PC-3 (cell line): ENCODE measurements at regions not wholly inside any gene's neighbourhood (a gene's known extent, or its start where the extent isn't known, plus 50 kb on each side); places are given as distances from the start of the nearest gene placed in this dataset.

Source experiments
- ATAC-seq: fragments of 200-7000 bp; cut with Tn5 transposase; 2 replicates; pipeline ENCODE4 v1.9.1; 2020; ENCODE audit warnings: mild to moderate bottlenecking, moderate library complexity
- BruUV-seq: library from RNA; stranded (reverse); fragments of 400-500 nt; replicated peaks from 2 replicates; lab custom pipeline; 2021; lab: Mats Ljungman, UMichigan
- CTCF ChIA-PET: fragments of 300-600 bp; sonication (Branson Sonifier 250); formaldehyde crosslinking; loops from one replicate; lab custom pipeline; 2022; ENCODE audit warnings: antibody characterized with exemption; lab: Charles Lee
- POLR2A ChIA-PET: fragments of 300-600 bp; sonication (Branson Sonifier 250); formaldehyde crosslinking; loops from one replicate; lab custom pipeline; 2022; ENCODE audit warnings: antibody characterized with exemption; ENCODE audit not compliant: unreplicated experiment; lab: Charles Lee
- DNase-seq: peaks from one replicate; pipeline ENCODE4 v3.0.0-alpha.2; 2015
- H2AFZ ChIP-seq: fragments of 300-600 bp; sonication (generic); 2 replicates; pipeline ENCODE4 v1.6.0; 2016; ENCODE audit warnings: antibody characterized with exemption, low read length
- H3F3A ChIP-seq: fragments of 300-600 bp; sonication (generic); one replicate; pipeline ENCODE4 v1.6.0; 2017; ENCODE audit warnings: antibody characterized with exemption, low read length, control low read depth, mild to moderate bottlenecking; ENCODE audit not compliant: unreplicated experiment
- H3K27ac ChIP-seq: fragments of 300-600 bp; sonication (generic); 2 replicates; pipeline ENCODE4 v1.5.1; 2016; ENCODE audit warnings: mild to moderate bottlenecking, low read length
- H3K27me3 ChIP-seq: fragments of 300-600 bp; sonication (generic); 2 replicates; pipeline ENCODE4 v1.6.1; 2016; ENCODE audit warnings: low read length, mixed read lengths
- H3K36me3 ChIP-seq: fragments of 300-600 bp; sonication (generic); 2 replicates; pipeline ENCODE4 v1.6.1; 2016; ENCODE audit warnings: low read depth, mixed run types, low read length, mixed read lengths
- H3K4me1 ChIP-seq: fragments of 300-600 bp; sonication (generic); 2 replicates; pipeline ENCODE4 v1.5.1; 2016; ENCODE audit warnings: low read length; ENCODE audit not compliant: insufficient read depth
- H3K4me2 ChIP-seq: fragments of 300-600 bp; sonication (generic); 2 replicates; pipeline ENCODE4 v1.6.0; 2016; ENCODE audit warnings: low read length
- H3K4me3 ChIP-seq: fragments of 300-600 bp; sonication (generic); 2 replicates; pipeline ENCODE4 v1.5.1; 2016; ENCODE audit warnings: mild to moderate bottlenecking, low read length, mixed read lengths
- H3K79me2 ChIP-seq: fragments of 300-600 bp; sonication (generic); 2 replicates; pipeline ENCODE4 v1.6.1; 2017; ENCODE audit warnings: low read length, mixed read lengths
- H3K9ac ChIP-seq: fragments of 300-600 bp; sonication (generic); 2 replicates; pipeline ENCODE4 v1.6.0; 2016; ENCODE audit warnings: mild to moderate bottlenecking, low read length
- H3K9me2 ChIP-seq: fragments of 300-600 bp; sonication (generic); replicated peaks from 2 replicates; pipeline ENCODE4 v1.6.1; 2016; ENCODE audit warnings: mixed run types, low read length, mixed read lengths
- H3K9me3 ChIP-seq: fragments of 300-600 bp; sonication (generic); 2 replicates; pipeline ENCODE4 v1.6.1; 2016; ENCODE audit warnings: low read length, mixed read lengths
- H4K20me1 ChIP-seq: fragments of 300-600 bp; sonication (generic); 2 replicates; pipeline ENCODE4 v1.6.1; 2016; ENCODE audit warnings: low read length, mixed read lengths
- EZH2 ChIP-seq: fragments of 300-600 bp; sonication (generic); IDR thresholded peaks from one replicate; pipeline ENCODE4 v1.6.1; 2017; ENCODE audit warnings: antibody characterized with exemption, mild to moderate bottlenecking, low read length; ENCODE audit not compliant: unreplicated experiment
- EZH2phosphoT487 ChIP-seq: fragments of 300-600 bp; sonication (generic); IDR thresholded peaks from 2 replicates; pipeline ENCODE4 v1.6.1; 2018; ENCODE audit warnings: mild to moderate bottlenecking, antibody characterized with exemption, low read length, borderline replicate concordance
- intact Hi-C: fragments of 100-400 bp; cut with micrococcal nuclease; formaldehyde crosslinking; loops from 2 replicates; pipeline ENCODE4 v1.9.0; 2023
- TF ChIP-seq, protein P1 (sequence below): fragments of 300-600 bp; sonication (generic); conservative IDR thresholded peaks from 2 replicates; pipeline ENCODE4 v1.5.1; 2017; ENCODE audit warnings: antibody characterized with exemption, low read depth, mild to moderate bottlenecking, low read length

GRCh38 chr11:115819014-115819413, 314.8 kb upstream of the CADM1 start:
- Histone ChIP-seq H3K27me3 (no peaks in the 10 kb centered on the region), H3K4me3 (no peak overlapping the region), H3F3A (no peaks in the 10 kb centered on the region), H3K27ac (no peak overlapping the region), H3K9me2 (no peaks in the 10 kb centered on the region), H3K36me3 (no peaks in the 10 kb centered on the region), H3K79me2 (no peaks in the 10 kb centered on the region), H3K9ac (no peak overlapping the region), H3K9me3 (peaks cover 42% of the 10 kb centered on the region), H3K4me2 (no peak overlapping the region), H2AFZ (no peak overlapping the region), H4K20me1 (no peaks in the 10 kb centered on the region), H3K4me1 (no peaks in the 10 kb centered on the region)
- POLR2A ChIA-PET, result no interaction called here
- no peak for ATAC-seq
- no peak for DNase-seq
- BruUV-seq, result no TSS peak
- CTCF ChIA-PET, result no interaction called here
- TF ChIP-seq EZH2 (no peak), EZH2phosphoT487 (no peak)
- TF ChIP-seq, protein P1, sequence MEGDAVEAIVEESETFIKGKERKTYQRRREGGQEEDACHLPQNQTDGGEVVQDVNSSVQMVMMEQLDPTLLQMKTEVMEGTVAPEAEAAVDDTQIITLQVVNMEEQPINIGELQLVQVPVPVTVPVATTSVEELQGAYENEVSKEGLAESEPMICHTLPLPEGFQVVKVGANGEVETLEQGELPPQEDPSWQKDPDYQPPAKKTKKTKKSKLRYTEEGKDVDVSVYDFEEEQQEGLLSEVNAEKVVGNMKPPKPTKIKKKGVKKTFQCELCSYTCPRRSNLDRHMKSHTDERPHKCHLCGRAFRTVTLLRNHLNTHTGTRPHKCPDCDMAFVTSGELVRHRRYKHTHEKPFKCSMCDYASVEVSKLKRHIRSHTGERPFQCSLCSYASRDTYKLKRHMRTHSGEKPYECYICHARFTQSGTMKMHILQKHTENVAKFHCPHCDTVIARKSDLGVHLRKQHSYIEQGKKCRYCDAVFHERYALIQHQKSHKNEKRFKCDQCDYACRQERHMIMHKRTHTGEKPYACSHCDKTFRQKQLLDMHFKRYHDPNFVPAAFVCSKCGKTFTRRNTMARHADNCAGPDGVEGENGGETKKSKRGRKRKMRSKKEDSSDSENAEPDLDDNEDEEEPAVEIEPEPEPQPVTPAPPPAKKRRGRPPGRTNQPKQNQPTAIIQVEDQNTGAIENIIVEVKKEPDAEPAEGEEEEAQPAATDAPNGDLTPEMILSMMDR, result no peak
- intact Hi-C loops, result no loop called here

DNA sequence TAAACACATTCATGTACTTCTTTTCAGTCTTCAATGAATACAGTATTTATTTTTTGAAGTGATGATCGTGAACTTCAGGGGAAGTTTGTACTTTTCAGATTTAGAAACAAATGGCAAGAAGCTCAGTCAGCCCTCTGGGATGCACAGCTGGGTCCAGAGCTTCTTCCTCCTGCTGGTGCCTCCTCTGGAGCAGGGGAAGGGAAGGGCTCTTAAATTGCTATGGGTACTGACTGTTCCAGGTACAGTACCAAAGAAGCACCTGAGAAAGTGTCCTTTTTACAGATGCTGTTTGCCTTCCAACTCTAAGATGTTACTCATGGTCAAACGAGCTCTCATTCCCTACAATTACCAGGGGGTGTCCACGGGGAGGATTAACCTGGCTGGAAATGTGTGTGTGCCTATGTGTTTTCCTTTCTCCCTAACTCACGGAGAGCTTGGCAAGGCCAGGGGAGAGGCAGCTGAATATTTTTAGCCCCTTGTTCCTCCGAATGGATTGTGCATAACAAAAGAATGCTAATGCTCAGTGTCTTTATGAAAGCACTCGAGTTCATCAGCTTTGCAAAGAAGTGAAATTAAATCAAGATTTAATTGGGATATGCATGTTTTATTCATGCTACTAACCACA, 313.7 kb upstream of the CADM1 start:
- Histone ChIP-seq H4K20me1 (no peaks in the 10 kb centered on the region), H3K27ac (no peak overlapping the region), H3K9ac (no peak overlapping the region), H3K4me2 (no peak overlapping the region), H2AFZ (no peak overlapping the region), H3K79me2 (no peaks in the 10 kb centered on the region), H3K27me3 (no peaks in the 10 kb centered on the region), H3F3A (no peaks in the 10 kb centered on the region), H3K9me3 (peaks cover 48% of the 10 kb centered on the region), H3K36me3 (no peaks in the 10 kb centered on the region), H3K9me2 (no peaks in the 10 kb centered on the region), H3K4me1 (no peaks in the 10 kb centered on the region), H3K4me3 (no peak overlapping the region)
- BruUV-seq, result no TSS peak
- TF ChIP-seq, protein P1, result no peak
- TF ChIP-seq EZH2, result no peak
- no peak for TF ChIP-seq EZH2phosphoT487
- DNase-seq (no peak), ATAC-seq (no peak)
- ChIA-PET CTCF (no interaction called here), POLR2A (no interaction called here)
- intact Hi-C loops, result no loop called here

GRCh38 chr11:115808351-115808940, 304.2 kb upstream of the CADM1 start:
- no peak overlapping the region for H2AFZ ChIP-seq
- intact Hi-C loops, result no loop called here
- BruUV-seq, result no TSS peak
- no peak overlapping the region for H3K9ac ChIP-seq
- no peaks in the 10 kb centered on the region for H3K9me2 ChIP-seq
- H4K20me1 ChIP-seq, result no peaks in the 10 kb centered on the region
- ATAC-seq (no peak), DNase-seq (no peak)
- no peaks in the 10 kb centered on the region for H3F3A ChIP-seq
- H3K4me2 ChIP-seq, result no peak overlapping the region
- H3K9me3 ChIP-seq, result peaks cover 78% of the 10 kb centered on the region
- no peak overlapping the region for H3K4me3 ChIP-seq
- POLR2A ChIA-PET, result no interaction called here
- H3K79me2 ChIP-seq, result no peaks in the 10 kb centered on the region
- CTCF ChIA-PET, result no interaction called here
- no peak overlapping the region for H3K27ac ChIP-seq
- no peaks in the 10 kb centered on the region for H3K4me1 ChIP-seq
- TF ChIP-seq, protein P1, result no peak
- TF ChIP-seq EZH2 (no peak), EZH2phosphoT487 (no peak)
- H3K27me3 ChIP-seq, result no peaks in the 10 kb centered on the region
- no peaks in the 10 kb centered on the region for H3K36me3 ChIP-seq
